Lung (tissue), 11 donors: ENCODE measurements at regions not wholly inside any gene's neighbourhood (a gene's known extent, or its start where the extent isn't known, plus 50 kb on each side); places are given as distances from the start of the nearest gene placed in this dataset.
"Not testable (repeated sequence)": the region's sequence is repeated elsewhere in the genome, so short reads cannot be mapped to it uniquely, and the experiment has no call there.

ENCODE experiments used
- ATAC-seq: fragments of 200-7000 bp; cut with Tn5 transposase; one replicate; pipeline ENCODE4 v1.9.1; 2020; ENCODE audit warnings: moderate number of reproducible peaks; ENCODE audit not compliant: insufficient read depth, low FRiP score
- DNase-seq, 3 donors: peaks; one replicate each; pipeline ENCODE4 v3.0.0-alpha.2; 2013 to 2017
- H3K27ac ChIP-seq, 2 donors: one replicate each; pipeline ENCODE4 v1.5.1; 2013; ENCODE audit warnings: mild to moderate bottlenecking in 2 of 2, moderate library complexity in 2 of 2, control low read depth in 1 of 2, inconsistent platforms in 1 of 2, low read depth in 1 of 2, low read length in 1 of 2
- H3K27me3 ChIP-seq, 3 donors: one replicate each; pipeline ENCODE4 v1.5.1; 2013; ENCODE audit warnings: low read length in 2 of 3; ENCODE audit not compliant: control insufficient read depth in 3 of 3, insufficient read depth in 3 of 3
- H3K36me3 ChIP-seq, 4 donors: one replicate each; pipeline ENCODE4 v1.5.1; 2013; ENCODE audit warnings: low read length in 4 of 4, mild to moderate bottlenecking in 1 of 4, moderate library complexity in 1 of 4; ENCODE audit not compliant: control insufficient read depth in 4 of 4, insufficient read depth in 4 of 4
- H3K4me1 ChIP-seq, 5 donors: one replicate each; pipeline ENCODE4 v1.5.1; 2013; ENCODE audit warnings: low read length in 5 of 5, mild to moderate bottlenecking in 2 of 5, moderate library complexity in 1 of 5; ENCODE audit not compliant: control insufficient read depth in 5 of 5, insufficient read depth in 5 of 5
- H3K4me3 ChIP-seq: one replicate; pipeline ENCODE4 v1.5.1; 2013; ENCODE audit warnings: mild to moderate bottlenecking, control low read depth, moderate library complexity
- H3K9ac ChIP-seq, 2 donors: one replicate each; pipeline ENCODE4 v1.5.1; 2013; ENCODE audit warnings: low read length in 2 of 2, control low read depth in 1 of 2; ENCODE audit not compliant: insufficient read depth in 1 of 2
- H3K9me3 ChIP-seq, 4 donors: one replicate each; pipeline ENCODE4 v1.5.1; 2013; ENCODE audit warnings: low read length in 3 of 4, mild to moderate bottlenecking in 1 of 4, moderate library complexity in 1 of 4; ENCODE audit not compliant: control insufficient read depth in 4 of 4, insufficient read depth in 3 of 4
- CTCF ChIP-seq: IDR thresholded peaks from 2 replicates; pipeline ENCODE4 v1.5.1; 2012; ENCODE audit warnings: mild to moderate bottlenecking; ENCODE audit errors: control extremely low read depth, extremely low read depth
- WGBS, 2 donors: extraction: QIAGEN DNeasy Blood & Tissue Kit; methylation state at CpG; one replicate each; pipeline ENCODE4 v1.1.7; 2013; 5-methylcytosine and 5-hydroxymethylcytosine counted together
- donor health status: control.
- donor health status: control.
- donor health status: Bipolar disorder and iron deficiency.
- donor health status: healthy.
- donor health status: DM: yes; HTN: yes; CAD: no.

DNA sequence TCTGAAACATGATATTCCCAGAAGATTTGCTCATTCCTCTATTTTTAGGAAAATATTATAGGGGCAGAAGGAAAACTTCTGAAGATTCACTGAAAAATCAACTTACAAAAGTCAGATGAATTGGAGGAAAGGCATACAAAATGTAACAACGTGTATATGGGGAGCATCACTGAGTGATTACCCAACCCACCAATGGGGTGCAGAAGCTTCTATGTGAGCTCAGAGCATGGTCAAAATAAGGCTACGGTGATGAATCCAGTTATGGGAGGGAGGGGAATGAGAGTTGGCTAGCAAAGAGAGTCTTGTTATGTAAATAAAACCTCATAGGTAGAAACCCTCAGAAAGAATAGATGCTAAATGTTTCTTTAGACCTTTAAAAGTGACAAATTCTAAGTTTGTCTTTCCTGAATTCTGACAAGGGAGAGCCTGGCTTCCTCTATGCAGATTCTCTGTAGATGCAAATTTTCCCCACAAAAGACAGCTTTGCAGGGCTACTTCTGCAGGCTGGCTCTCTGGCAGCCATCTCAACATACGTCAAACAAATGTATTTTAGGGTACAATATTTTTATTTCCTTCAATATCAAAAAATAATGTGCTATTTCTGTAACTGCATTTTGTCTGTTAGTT lies 171.4 kb upstream of the NDUFV2 start:
- ATAC-seq (no peak), DNase-seq (no peak)
- H3K4me3 ChIP-seq, result no peak overlapping the region
- H3K27me3 ChIP-seq, result no peaks in the 10 kb centered on the region
- H3K4me1 ChIP-seq, result no peaks in the 10 kb centered on the region
- no peak for TF ChIP-seq CTCF
- 52% methylated on average over 3 of the region's 3 CpGs for WGBS, 2 donors
- H3K27ac ChIP-seq, result no peak overlapping the region
- no peak overlapping the region for H3K9ac ChIP-seq
- no peaks in the 10 kb centered on the region for H3K36me3 ChIP-seq
- peaks cover 0 to 13% (median 10%) of the 10 kb centered on the region in 4 donors for H3K9me3 ChIP-seq

GRCh38 chr18:8932866-8933265 lies 169.6 kb upstream of the NDUFV2 start:
- ATAC-seq (no peak), DNase-seq (no peak)
- no peaks in the 10 kb centered on the region for H3K27me3 ChIP-seq
- H3K27ac ChIP-seq, result no peak overlapping the region
- H3K4me1 ChIP-seq, result peaks cover 0 to 10% (median 0%) of the 10 kb centered on the region in 5 donors
- peaks cover 0 to 13% (median 3%) of the 10 kb centered on the region in 4 donors for H3K9me3 ChIP-seq
- no peaks in the 10 kb centered on the region for H3K36me3 ChIP-seq
- no peak overlapping the region for H3K9ac ChIP-seq
- no peak for TF ChIP-seq CTCF
- H3K4me3 ChIP-seq, result no peak overlapping the region

- no peaks in the 10 kb centered on the region for H3K36me3 ChIP-seq
- no peaks in the 10 kb centered on the region for H3K27me3 ChIP-seq
- H3K4me1 ChIP-seq, result peaks cover 0 to 10% (median 0%) of the 10 kb centered on the region in 5 donors
- 67 to 88% methylated on average over 1 of the region's 1 CpG for WGBS, 2 donors
- no peak overlapping the region for H3K4me3 ChIP-seq
- H3K9ac ChIP-seq, result no peak overlapping the region
- peaks cover 0 to 11% (median 3%) of the 10 kb centered on the region in 4 donors for H3K9me3 ChIP-seq
- H3K27ac ChIP-seq, result no peak overlapping the region
- ATAC-seq (no peak), DNase-seq (peak in 1 of 3 donors; percentile 32)
- TF ChIP-seq CTCF, result no peak
Measured at GRCh38 chr18:8933714-8934284, 168.7 kb upstream of the NDUFV2 start.

DNA sequence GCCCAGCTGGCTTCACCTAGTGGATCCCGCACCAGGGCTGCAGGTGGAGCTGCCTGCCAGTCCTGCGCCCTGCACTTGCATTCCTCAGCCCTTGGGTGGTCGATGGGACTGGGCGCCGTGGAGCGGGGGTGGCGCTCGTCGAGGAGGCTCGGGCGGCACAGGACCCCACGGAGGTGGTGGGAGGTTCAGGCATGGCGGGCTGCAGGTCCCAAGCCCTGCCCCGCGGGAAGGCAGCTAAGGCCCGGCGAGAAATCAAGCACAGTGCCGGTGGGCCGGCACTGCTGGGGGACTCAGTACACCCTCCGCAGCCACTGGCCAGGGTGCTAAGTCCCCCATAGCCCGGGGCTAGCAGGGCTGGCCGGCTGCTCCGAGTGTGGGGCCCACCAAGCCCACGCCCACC lies 167.2 kb upstream of the NDUFV2 start:
- peaks cover 0 to 10% (median 0%) of the 10 kb centered on the region in 5 donors for H3K4me1 ChIP-seq
- not testable (repeated sequence) for H3K27me3 ChIP-seq, ATAC-seq, DNase-seq, H3K4me3 ChIP-seq, H3K36me3 ChIP-seq, H3K9me3 ChIP-seq, H3K27ac ChIP-seq, H3K9ac ChIP-seq
- WGBS, 2 donors, result 94 to 97% methylated on average over 20 to 24 of the region's 24 CpGs
